Endothelial cell of umbilical vein (primary cell): ENCODE measurements at regions not wholly inside any gene's neighbourhood (a gene's known extent, or its start where the extent isn't known, plus 50 kb on each side); places are given as distances from the start of the nearest gene placed in this dataset.

Experiments
- BruUV-seq: library from RNA; stranded (reverse); fragments of 400-500 nt; replicated peaks from 2 replicates; lab custom pipeline; 2021; lab: Mats Ljungman, UMichigan
- CTCF ChIA-PET: fragments of 300-600, 350-600 bp; sonication (Branson Sonifier 250); formaldehyde crosslinking; loops from one replicate; lab custom pipeline; 2021; ENCODE audit warnings: antibody characterized with exemption, inconsistent platforms; lab: Charles Lee
- POLR2A ChIA-PET: fragments of 300-600, 350-600 bp; sonication (Branson Sonifier 250); formaldehyde crosslinking; loops from one replicate; lab custom pipeline; 2021; ENCODE audit warnings: antibody characterized with exemption, inconsistent platforms; lab: Charles Lee
- DNase-seq: peaks from one replicate; pipeline ENCODE4 v3.0.0-alpha.2; 2011; ENCODE audit warnings: low read depth, low spot score
- FAIRE-seq: peaks from 2 replicates; lab custom pipeline; 2011; peaks lifted over from hg19 to GRCh38; lab: Jason Lieb, UNC
- H2AFZ ChIP-seq: 2 replicates; pipeline ENCODE4 v1.6.0; 2012; ENCODE audit warnings: low read depth, low read length, control low read depth, inconsistent platforms
- H3K27ac ChIP-seq: 2 replicates; pipeline ENCODE4 v1.5.1; 2011; ENCODE audit warnings: low read depth, mild to moderate bottlenecking, control low read depth, low read length, moderate library complexity; ENCODE audit not compliant: insufficient read depth
- H3K27me3 ChIP-seq, 2 experiments: 2 replicates each; pipeline versions ENCODE4 v1.6.0 to v1.6.1; 2011; ENCODE audit warnings: low read length in 2 of 2, mixed read lengths in 1 of 2; ENCODE audit not compliant: control insufficient read depth in 2 of 2, insufficient read depth in 2 of 2
- H3K36me3 ChIP-seq, 2 experiments: 2 replicates in 1 of 2; 3 replicates in 1 of 2; pipeline ENCODE4 v1.5.1; 2011; ENCODE audit warnings: low read length in 2 of 2, mild to moderate bottlenecking in 1 of 2, moderate library complexity in 1 of 2; ENCODE audit not compliant: control insufficient read depth in 2 of 2, insufficient read depth in 2 of 2; ENCODE audit errors: extremely low read depth in 1 of 2
- H3K4me1 ChIP-seq: 3 replicates; pipeline ENCODE4 v1.5.1; 2011; ENCODE audit warnings: mild to moderate bottlenecking, low read length; ENCODE audit not compliant: control insufficient read depth, insufficient read depth; ENCODE audit errors: extremely low read depth
- H3K4me2 ChIP-seq: 2 replicates; pipeline ENCODE4 v1.6.1; 2011; ENCODE audit warnings: low read length, control low read depth, mixed read lengths; ENCODE audit not compliant: insufficient read depth
- H3K4me3 ChIP-seq, 3 experiments: fragments of 200-600 bp in 1 of 3; sonication (generic), shearing (Covaris generic) in 1 of 3; replicated peaks in 1 of 3; 2 replicates each; pipeline ENCODE4 v1.5.1; 2011 to 2016; ENCODE audit warnings: control low read depth in 3 of 3, low read length in 3 of 3, mild to moderate bottlenecking in 2 of 3, inconsistent platforms in 1 of 3, low read depth in 1 of 3, moderate library complexity in 1 of 3; ENCODE audit not compliant: insufficient read depth in 1 of 3
- H3K79me2 ChIP-seq: 2 replicates; pipeline ENCODE4 v1.6.0; 2012; ENCODE audit warnings: low read length, inconsistent platforms; ENCODE audit not compliant: control insufficient read depth, insufficient read depth
- H3K9ac ChIP-seq: replicated peaks from 2 replicates; pipeline ENCODE3; 2011; ENCODE audit warnings: low read length, control low read depth; ENCODE audit not compliant: insufficient read depth; ENCODE audit errors: extremely low read depth
- H3K9me1 ChIP-seq: replicated peaks from 3 replicates; pipeline ENCODE4 v1.6.0; 2011; ENCODE audit warnings: mild to moderate bottlenecking, low read length; ENCODE audit not compliant: control insufficient read depth, insufficient read depth; ENCODE audit errors: extremely low read depth
- H3K9me3 ChIP-seq: replicated peaks from 2 replicates; pipeline ENCODE4 v1.5.1; 2012; ENCODE audit warnings: low read length, inconsistent platforms; ENCODE audit not compliant: control insufficient read depth, insufficient read depth
- H4K20me1 ChIP-seq: replicated peaks from 2 replicates; pipeline ENCODE3; 2011; ENCODE audit warnings: mild to moderate bottlenecking, low read length; ENCODE audit not compliant: control insufficient read depth, insufficient read depth; ENCODE audit errors: extremely low read depth
- EZH2 ChIP-seq: IDR thresholded peaks from 2 replicates; pipeline ENCODE4 v1.6.1; 2012; ENCODE audit warnings: borderline replicate concordance, low read depth, mild to moderate bottlenecking, moderate library complexity, low read length, inconsistent platforms; ENCODE audit not compliant: severe bottlenecking
- FOS ChIP-seq: IDR thresholded peaks from 2 replicates; pipeline ENCODE4 v1.6.1; 2011; ENCODE audit warnings: mild to moderate bottlenecking, low read length, moderate library complexity, borderline replicate concordance; ENCODE audit not compliant: insufficient read depth
- GATA2 ChIP-seq: IDR thresholded peaks from 2 replicates; pipeline ENCODE4 v1.7.0; 2011; ENCODE audit warnings: low read depth, mild to moderate bottlenecking, moderate library complexity, mixed read lengths, low read length; ENCODE audit not compliant: insufficient read length, insufficient read depth
- JUN ChIP-seq: IDR thresholded peaks from 2 replicates; pipeline ENCODE4 v1.6.1; 2011; ENCODE audit warnings: borderline replicate concordance, low read depth; ENCODE audit not compliant: insufficient read length, insufficient read depth
- MAX ChIP-seq: IDR thresholded peaks from 2 replicates; pipeline ENCODE4 v1.6.1; 2011; ENCODE audit not compliant: insufficient read depth, insufficient read length
- MYC ChIP-seq: IDR thresholded peaks from one replicate; pipeline ENCODE4 v1.6.1; 2011; ENCODE audit warnings: mild to moderate bottlenecking, low read depth, low read length
- POLR2A ChIP-seq: IDR thresholded peaks from 2 replicates; pipeline ENCODE4 v1.6.1; 2012; ENCODE audit warnings: low read depth, mild to moderate bottlenecking, control low read depth, low read length
- POLR2AphosphoS5 ChIP-seq: IDR thresholded peaks from 2 replicates; pipeline ENCODE4 v1.6.1; 2012; ENCODE audit warnings: low read depth, mild to moderate bottlenecking, control low read depth, low read length, moderate library complexity; ENCODE audit not compliant: insufficient read depth
- dilution Hi-C: fragments of 300-500 bp; cut with MboI; formaldehyde crosslinking; loops from one replicate; pipeline ENCODE4 v1.15.0; 2019; ENCODE audit warnings: low sequenced_read_pairs; ENCODE audit not compliant: extremely low pct_ligation_motif_present
- intact Hi-C: fragments of 100-400 bp; cut with micrococcal nuclease; formaldehyde crosslinking; loops from one replicate; pipeline ENCODE4 v1.10.0; 2022
- TF ChIP-seq, protein P1 (sequence below), 2 donors: IDR thresholded peaks; 1 replicate in 1 of 2; 2 replicates in 1 of 2; pipeline ENCODE4 v1.5.1; 2011; ENCODE audit warnings: low read length in 2 of 2, mild to moderate bottlenecking in 2 of 2, moderate library complexity in 2 of 2, control low read depth in 1 of 2, inconsistent platforms in 1 of 2, low read depth in 1 of 2; ENCODE audit not compliant: insufficient read depth in 1 of 2; ENCODE audit errors: extremely low read depth in 1 of 2

GRCh38 chr4:81921751-81922159 is 450.0 kb upstream of the RASGEF1B start:
- DNase-seq: no peak
- H3K79me2 ChIP-seq: no peaks in the 10 kb centered on the region
- H3K4me2 ChIP-seq: no peak overlapping the region
- dilution Hi-C loops (no loop called here), intact Hi-C loops (no loop called here)
- no peaks in the 10 kb centered on the region for H3K9me3 ChIP-seq
- BruUV-seq: no TSS peak
- no peak overlapping the region for H3K4me3 ChIP-seq
- no peaks in the 10 kb centered on the region for H3K9me1 ChIP-seq
- ChIA-PET POLR2A (no interaction called here), CTCF (no interaction called here)
- no peaks in the 10 kb centered on the region for H3K4me1 ChIP-seq
- TF ChIP-seq JUN (no peak), POLR2AphosphoS5 (no peak), FOS (no peak), MAX (no peak), EZH2 (no peak), GATA2 (no peak), MYC (no peak), POLR2A (no peak)
- TF ChIP-seq, protein P1, sequence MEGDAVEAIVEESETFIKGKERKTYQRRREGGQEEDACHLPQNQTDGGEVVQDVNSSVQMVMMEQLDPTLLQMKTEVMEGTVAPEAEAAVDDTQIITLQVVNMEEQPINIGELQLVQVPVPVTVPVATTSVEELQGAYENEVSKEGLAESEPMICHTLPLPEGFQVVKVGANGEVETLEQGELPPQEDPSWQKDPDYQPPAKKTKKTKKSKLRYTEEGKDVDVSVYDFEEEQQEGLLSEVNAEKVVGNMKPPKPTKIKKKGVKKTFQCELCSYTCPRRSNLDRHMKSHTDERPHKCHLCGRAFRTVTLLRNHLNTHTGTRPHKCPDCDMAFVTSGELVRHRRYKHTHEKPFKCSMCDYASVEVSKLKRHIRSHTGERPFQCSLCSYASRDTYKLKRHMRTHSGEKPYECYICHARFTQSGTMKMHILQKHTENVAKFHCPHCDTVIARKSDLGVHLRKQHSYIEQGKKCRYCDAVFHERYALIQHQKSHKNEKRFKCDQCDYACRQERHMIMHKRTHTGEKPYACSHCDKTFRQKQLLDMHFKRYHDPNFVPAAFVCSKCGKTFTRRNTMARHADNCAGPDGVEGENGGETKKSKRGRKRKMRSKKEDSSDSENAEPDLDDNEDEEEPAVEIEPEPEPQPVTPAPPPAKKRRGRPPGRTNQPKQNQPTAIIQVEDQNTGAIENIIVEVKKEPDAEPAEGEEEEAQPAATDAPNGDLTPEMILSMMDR (IDR thresholded peaks at IDR 0.05; ENCODE audit: extremely low read depth in 1 of 2, insufficient read depth in 1 of 2, low read depth in 1 of 2, low read length in 2 of 2): no peak
- no peak overlapping the region for H2AFZ ChIP-seq
- H3K9ac ChIP-seq: no peak overlapping the region
- no peaks in the 10 kb centered on the region for H4K20me1 ChIP-seq
- H3K36me3 ChIP-seq: no peaks in the 10 kb centered on the region
- H3K27ac ChIP-seq: no peak overlapping the region
- no peaks in the 10 kb centered on the region for H3K27me3 ChIP-seq
- no peak for FAIRE-seq
